Lung (tissue), 11 donors: ENCODE measurements at regions not wholly inside any gene's neighbourhood (a gene's known extent, or its start where the extent isn't known, plus 50 kb on each side); places are given as distances from the start of the nearest gene placed in this dataset.

ENCODE experiments used
- ATAC-seq: fragments of 200-7000 bp; cut with Tn5 transposase; one replicate; pipeline ENCODE4 v1.9.1; 2020; ENCODE audit warnings: moderate number of reproducible peaks; ENCODE audit not compliant: insufficient read depth, low FRiP score
- DNase-seq, 3 donors: peaks; one replicate each; pipeline ENCODE4 v3.0.0-alpha.2; 2013 to 2017
- H3K27ac ChIP-seq, 2 donors: one replicate each; pipeline ENCODE4 v1.5.1; 2013; ENCODE audit warnings: mild to moderate bottlenecking in 2 of 2, moderate library complexity in 2 of 2, control low read depth in 1 of 2, inconsistent platforms in 1 of 2, low read depth in 1 of 2, low read length in 1 of 2
- H3K27me3 ChIP-seq, 3 donors: one replicate each; pipeline ENCODE4 v1.5.1; 2013; ENCODE audit warnings: low read length in 2 of 3; ENCODE audit not compliant: control insufficient read depth in 3 of 3, insufficient read depth in 3 of 3
- H3K36me3 ChIP-seq, 4 donors: one replicate each; pipeline ENCODE4 v1.5.1; 2013; ENCODE audit warnings: low read length in 4 of 4, mild to moderate bottlenecking in 1 of 4, moderate library complexity in 1 of 4; ENCODE audit not compliant: control insufficient read depth in 4 of 4, insufficient read depth in 4 of 4
- H3K4me1 ChIP-seq, 5 donors: one replicate each; pipeline ENCODE4 v1.5.1; 2013; ENCODE audit warnings: low read length in 5 of 5, mild to moderate bottlenecking in 2 of 5, moderate library complexity in 1 of 5; ENCODE audit not compliant: control insufficient read depth in 5 of 5, insufficient read depth in 5 of 5
- H3K4me3 ChIP-seq: one replicate; pipeline ENCODE4 v1.5.1; 2013; ENCODE audit warnings: mild to moderate bottlenecking, control low read depth, moderate library complexity
- H3K9ac ChIP-seq, 2 donors: one replicate each; pipeline ENCODE4 v1.5.1; 2013; ENCODE audit warnings: low read length in 2 of 2, control low read depth in 1 of 2; ENCODE audit not compliant: insufficient read depth in 1 of 2
- H3K9me3 ChIP-seq, 4 donors: one replicate each; pipeline ENCODE4 v1.5.1; 2013; ENCODE audit warnings: low read length in 3 of 4, mild to moderate bottlenecking in 1 of 4, moderate library complexity in 1 of 4; ENCODE audit not compliant: control insufficient read depth in 4 of 4, insufficient read depth in 3 of 4
- WGBS, 2 donors: extraction: QIAGEN DNeasy Blood & Tissue Kit; methylation state at CpG; one replicate each; pipeline ENCODE4 v1.1.7; 2013; 5-methylcytosine and 5-hydroxymethylcytosine counted together
- TF ChIP-seq, protein P1 (sequence below): IDR thresholded peaks from 2 replicates; pipeline ENCODE4 v1.5.1; 2012; ENCODE audit warnings: mild to moderate bottlenecking; ENCODE audit errors: control extremely low read depth, extremely low read depth
- donor health status: control.
- donor health status: control.
- donor health status: Bipolar disorder and iron deficiency.
- donor health status: healthy.
- donor health status: DM: yes; HTN: yes; CAD: no.

DNA sequence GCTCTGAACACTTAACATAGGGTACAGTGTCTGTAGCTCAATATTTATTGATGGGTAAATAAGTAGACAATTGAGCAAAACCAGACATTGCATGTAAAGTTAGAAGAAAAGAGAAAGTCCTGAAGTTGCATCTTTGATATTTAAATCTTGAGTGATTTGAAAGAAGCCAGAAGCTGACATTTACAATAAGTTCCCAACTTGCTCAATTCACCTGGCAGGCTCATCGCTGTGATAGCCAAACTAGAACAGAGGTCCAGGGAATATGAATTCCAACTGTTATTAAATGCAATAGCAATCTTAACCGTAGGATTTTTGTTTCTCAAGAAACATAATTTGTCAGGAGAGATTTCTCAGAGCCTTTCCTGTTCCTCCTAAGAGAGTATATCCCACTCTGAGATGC, 65.9 kb upstream of the EDN1 start:
- DNase-seq (no peak), ATAC-seq (no peak)
- TF ChIP-seq, protein P1, sequence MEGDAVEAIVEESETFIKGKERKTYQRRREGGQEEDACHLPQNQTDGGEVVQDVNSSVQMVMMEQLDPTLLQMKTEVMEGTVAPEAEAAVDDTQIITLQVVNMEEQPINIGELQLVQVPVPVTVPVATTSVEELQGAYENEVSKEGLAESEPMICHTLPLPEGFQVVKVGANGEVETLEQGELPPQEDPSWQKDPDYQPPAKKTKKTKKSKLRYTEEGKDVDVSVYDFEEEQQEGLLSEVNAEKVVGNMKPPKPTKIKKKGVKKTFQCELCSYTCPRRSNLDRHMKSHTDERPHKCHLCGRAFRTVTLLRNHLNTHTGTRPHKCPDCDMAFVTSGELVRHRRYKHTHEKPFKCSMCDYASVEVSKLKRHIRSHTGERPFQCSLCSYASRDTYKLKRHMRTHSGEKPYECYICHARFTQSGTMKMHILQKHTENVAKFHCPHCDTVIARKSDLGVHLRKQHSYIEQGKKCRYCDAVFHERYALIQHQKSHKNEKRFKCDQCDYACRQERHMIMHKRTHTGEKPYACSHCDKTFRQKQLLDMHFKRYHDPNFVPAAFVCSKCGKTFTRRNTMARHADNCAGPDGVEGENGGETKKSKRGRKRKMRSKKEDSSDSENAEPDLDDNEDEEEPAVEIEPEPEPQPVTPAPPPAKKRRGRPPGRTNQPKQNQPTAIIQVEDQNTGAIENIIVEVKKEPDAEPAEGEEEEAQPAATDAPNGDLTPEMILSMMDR: no peak
- Histone ChIP-seq H3K9me3 (no peaks in the 10 kb centered on the region), H3K9ac (no peak overlapping the region), H3K27ac (no peak overlapping the region), H3K27me3 (no peaks in the 10 kb centered on the region), H3K4me1 (peaks cover 0 to 6% (median 0%) of the 10 kb centered on the region in 5 donors), H3K36me3 (no peaks in the 10 kb centered on the region), H3K4me3 (no peak overlapping the region)
- WGBS, 2 donors: 91 to 95% methylated on average over 2 of the region's 2 CpGs

GRCh38 chr6:12228447-12229146, 61.6 kb upstream of the EDN1 start:
- Histone ChIP-seq H3K36me3 (no peaks in the 10 kb centered on the region), H3K4me3 (no peak overlapping the region), H3K27me3 (no peaks in the 10 kb centered on the region), H3K9ac (no peak overlapping the region), H3K9me3 (no peaks in the 10 kb centered on the region), H3K4me1 (no peaks in the 10 kb centered on the region), H3K27ac (no peak overlapping the region)
- WGBS, 2 donors: 82 to 87% methylated on average over 13 of the region's 13 CpGs
- DNase-seq (no peak), ATAC-seq (no peak)
- TF ChIP-seq, protein P1: no peak

- 81 to 84% methylated on average over 1 of the region's 1 CpG for WGBS, 2 donors
- H3K4me1 ChIP-seq: peaks cover 0 to 3% (median 0%) of the 10 kb centered on the region in 5 donors
- H3K36me3 ChIP-seq: no peaks in the 10 kb centered on the region
- TF ChIP-seq, protein P1: no peak
- H3K27me3 ChIP-seq: no peaks in the 10 kb centered on the region
- H3K9ac ChIP-seq: no peak overlapping the region
- no peak for DNase-seq
- H3K4me3 ChIP-seq: no peak overlapping the region
- H3K27ac ChIP-seq: no peak overlapping the region
- no peak for ATAC-seq
- no peaks in the 10 kb centered on the region for H3K9me3 ChIP-seq
Measured at GRCh38 chr6:12229332-12229731, 60.8 kb upstream of the EDN1 start.

GRCh38 chr6:12230523-12230922, 59.6 kb upstream of the EDN1 start:
- Histone ChIP-seq H3K36me3 (no peaks in the 10 kb centered on the region), H3K4me1 (peaks cover 0 to 3% (median 0%) of the 10 kb centered on the region in 5 donors), H3K9me3 (no peaks in the 10 kb centered on the region), H3K9ac (no peak overlapping the region), H3K4me3 (no peak overlapping the region), H3K27ac (no peak overlapping the region), H3K27me3 (no peaks in the 10 kb centered on the region)
- TF ChIP-seq, protein P1: no peak
- DNase-seq (no peak), ATAC-seq (no peak)
- 93 to 94% methylated on average over 6 of the region's 6 CpGs for WGBS, 2 donors
